ENCODE measurements at regions not wholly inside any gene's neighbourhood (a gene's known extent, or its start where the extent isn't known, plus 50 kb on each side); places are given as distances from the start of the nearest gene placed in this dataset.
"Not testable (repeated sequence)": the region's sequence is repeated elsewhere in the genome, so short reads cannot be mapped to it uniquely, and the experiment has no call there.

DNA sequence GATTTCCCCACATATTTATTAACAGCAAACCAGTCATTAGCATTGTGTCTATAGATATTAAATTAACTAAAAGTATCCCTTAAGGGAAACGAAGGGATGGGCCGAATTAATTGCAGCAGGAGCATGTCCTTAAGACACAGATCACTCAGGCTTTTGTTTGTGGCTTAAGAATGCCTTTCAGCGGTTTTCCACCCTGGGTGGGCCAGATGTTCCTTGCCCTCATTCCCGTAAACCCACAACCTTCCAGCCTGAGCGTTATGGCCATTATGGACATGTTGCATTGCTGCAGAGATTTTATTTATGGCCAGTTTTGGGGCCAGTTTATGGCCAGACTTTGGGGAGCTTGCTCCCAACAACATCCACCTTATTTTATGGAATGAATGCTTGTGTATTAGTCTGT, 55.5 kb upstream of the TCL1A start:
- not testable (repeated sequence) for TF ChIP-seq FOXA1, SP1 (IDR thresholded peaks at IDR 0.05)
